ENCODE measurements at regions not wholly inside any gene's neighbourhood (a gene's known extent, or its start where the extent isn't known, plus 50 kb on each side); places are given as distances from the start of the nearest gene placed in this dataset.

- Histone ChIP-seq H3K4me3 (replicated peaks in 1 of 3; ENCODE audit: low read depth in 2 of 3, low read length in 3 of 3) (no peak overlapping the region), H3K9ac (ENCODE audit: insufficient read depth, low read length, poor library complexity, severe bottlenecking) (no peak overlapping the region), H3K27me3 (ENCODE audit: control insufficient read depth in 2 of 2, insufficient read depth in 2 of 2, low read length in 2 of 2) (no peaks in the 10 kb centered on the region), H3K79me2 (ENCODE audit: insufficient read depth, low read length) (no peaks in the 10 kb centered on the region), H3K9me3 (replicated peaks in 1 of 2; ENCODE audit: control insufficient read depth in 1 of 2, insufficient read depth in 1 of 2, low read length in 2 of 2) (no peaks in the 10 kb centered on the region), H4K20me1 (ENCODE audit: insufficient read depth, low read length) (no peaks in the 10 kb centered on the region), H3K4me1 (ENCODE audit: control insufficient read depth in 1 of 2, insufficient read depth in 2 of 2, low read length in 2 of 2) (peaks cover 0 to 5% of the 10 kb centered on the region in 2 donors), H3K36me3 (replicated peaks in 1 of 2; ENCODE audit: control insufficient read depth in 1 of 2, insufficient read depth in 2 of 2, low read length in 2 of 2) (no peaks in the 10 kb centered on the region), H2AFZ (ENCODE audit: insufficient read depth, low read depth, low read length, poor library complexity, severe bottlenecking) (no peak overlapping the region), H3K27ac (ENCODE audit: low read depth in 1 of 2, low read length in 2 of 2) (no peak overlapping the region), H3K4me2 (replicated peaks; ENCODE audit: extremely low read depth, low read length, poor library complexity, severe bottlenecking) (no peak overlapping the region)
- intact Hi-C loops (cut with micrococcal nuclease), result no loop called here
- Mint-ChIP-seq H3K36me3 (no peaks in the 10 kb centered on the region), H3K27me3 (ENCODE audit: low read depth in 3 of 3) (peaks cover 0 to 4% (median 0%) of the 10 kb centered on the region in 3 donors), H3K4me1 (peaks cover 7% of the 10 kb centered on the region), H3K4me3 (no peak overlapping the region), H3K27ac (no peak overlapping the region), H3K9me3 (no peaks in the 10 kb centered on the region)
- no peak for TF ChIP-seq CTCF (IDR thresholded peaks at IDR 0.05)
- DNase-seq, result no peak
- 91% methylated on average over 9 of the region's 9 CpGs for whole genome bisulfite sequencing (ENCODE audit: insufficient coverage)
These were observed 165.8 kb downstream of the RPIA start for GRCh38 chr2:88857274-88857741.

- Mint-ChIP-seq H3K27ac (no peak overlapping the region), H3K27me3 (ENCODE audit: low read depth in 3 of 3) (peaks cover 0 to 4% (median 2%) of the 10 kb centered on the region in 3 donors), H3K36me3 (no peaks in the 10 kb centered on the region), H3K4me1 (peaks cover 5% of the 10 kb centered on the region), H3K9me3 (no peaks in the 10 kb centered on the region), H3K4me3 (no peak overlapping the region)
- no peak overlapping the region for H3K4me2 ChIP-seq (replicated peaks; ENCODE audit: extremely low read depth, low read length, poor library complexity, severe bottlenecking)
- no peak overlapping the region for H3K4me3 ChIP-seq (replicated peaks in 1 of 3; ENCODE audit: low read depth in 2 of 3, low read length in 3 of 3)
- no peaks in the 10 kb centered on the region for H4K20me1 ChIP-seq (ENCODE audit: insufficient read depth, low read length)
- H3K4me1 ChIP-seq (ENCODE audit: control insufficient read depth in 1 of 2, insufficient read depth in 2 of 2, low read length in 2 of 2), result peaks cover 0 to 5% of the 10 kb centered on the region in 2 donors
- no peaks in the 10 kb centered on the region for H3K79me2 ChIP-seq (ENCODE audit: insufficient read depth, low read length)
- H3K9me3 ChIP-seq (replicated peaks in 1 of 2; ENCODE audit: control insufficient read depth in 1 of 2, insufficient read depth in 1 of 2, low read length in 2 of 2), result no peaks in the 10 kb centered on the region
- H3K9ac ChIP-seq (ENCODE audit: insufficient read depth, low read length, poor library complexity, severe bottlenecking), result no peak overlapping the region
- no peaks in the 10 kb centered on the region for H3K36me3 ChIP-seq (replicated peaks in 1 of 2; ENCODE audit: control insufficient read depth in 1 of 2, insufficient read depth in 2 of 2, low read length in 2 of 2)
- DNase-seq, result peak in 1 of 3 donors; percentile 33
- TF ChIP-seq CTCF (IDR thresholded peaks at IDR 0.05), result no peak
- intact Hi-C loops (cut with micrococcal nuclease), result no loop called here
- no peaks in the 10 kb centered on the region for H3K27me3 ChIP-seq (ENCODE audit: control insufficient read depth in 2 of 2, insufficient read depth in 2 of 2, low read length in 2 of 2)
- 79% methylated on average over 7 of the region's 7 CpGs for WGBS (ENCODE audit: insufficient coverage)
- H2AFZ ChIP-seq (ENCODE audit: insufficient read depth, low read depth, low read length, poor library complexity, severe bottlenecking), result no peak overlapping the region
- H3K27ac ChIP-seq (ENCODE audit: low read depth in 1 of 2, low read length in 2 of 2), result no peak overlapping the region
These were observed 166.5 kb downstream of the RPIA start for GRCh38 chr2:88857951-88858411.

All from CD14-positive monocyte (primary cell).